Fibroblast of villous mesenchyme (primary cell): ENCODE measurements at regions not wholly inside any gene's neighbourhood (a gene's known extent, or its start where the extent isn't known, plus 50 kb on each side); places are given as distances from the start of the nearest gene placed in this dataset.

Experiments
- DNase-seq: peaks from one replicate; pipeline ENCODE4 v3.0.0-alpha.2; 2010; ENCODE audit warnings: low read depth
- H3K4me3 ChIP-seq: 2 replicates; pipeline ENCODE4 v1.5.1; 2011; ENCODE audit warnings: low read depth, mild to moderate bottlenecking, low read length
- CTCF ChIP-seq: IDR thresholded peaks from 2 replicates; pipeline ENCODE4 v1.5.1; 2012; ENCODE audit warnings: low read depth, mild to moderate bottlenecking, low read length; ENCODE audit not compliant: insufficient read depth

GRCh38 chr11:93902921-93903320, 52.5 kb upstream of the VSTM5 start:
- DNase-seq, result no peak
- no peak overlapping the region for H3K4me3 ChIP-seq
- TF ChIP-seq CTCF, result no peak

GRCh38 chr11:93903989-93904388, 53.6 kb upstream of the VSTM5 start:
- TF ChIP-seq CTCF, result no peak
- DNase-seq, result no peak
- no peak overlapping the region for H3K4me3 ChIP-seq

GRCh38 chr11:93904716-93905115, 54.3 kb upstream of the VSTM5 start:
- no peak overlapping the region for H3K4me3 ChIP-seq
- TF ChIP-seq CTCF, result no peak
- DNase-seq, result no peak

- H3K4me3 ChIP-seq, result no peak overlapping the region
- peak; percentile 63 for DNase-seq
These were observed 55.0 kb upstream of the VSTM5 start for GRCh38 chr11:93905384-93905783.

GRCh38 chr11:93906486-93906885, 56.1 kb upstream of the VSTM5 start:
- no peak for TF ChIP-seq CTCF
- DNase-seq, result no peak
- H3K4me3 ChIP-seq, result no peak overlapping the region

More at GRCh38 chr11:93905384-93905783, 55.0 kb upstream of the VSTM5 start:
- no peak for TF ChIP-seq CTCF

- no peak for DNase-seq
- TF ChIP-seq CTCF, result no peak
- H3K4me3 ChIP-seq, result no peak overlapping the region
These were observed 57.5 kb upstream of the VSTM5 start for GRCh38 chr11:93907901-93908300.

- peak; percentile 47 for DNase-seq
- TF ChIP-seq CTCF, result no peak
These were observed 58.3 kb upstream of the VSTM5 start for GRCh38 chr11:93908689-93909088.

More at GRCh38 chr11:93908689-93909088, 58.3 kb upstream of the VSTM5 start:
- no peak overlapping the region for H3K4me3 ChIP-seq
